ENCODE measurements at regions not wholly inside any gene's neighbourhood (a gene's known extent, or its start where the extent isn't known, plus 50 kb on each side); places are given as distances from the start of the nearest gene placed in this dataset.

DNA sequence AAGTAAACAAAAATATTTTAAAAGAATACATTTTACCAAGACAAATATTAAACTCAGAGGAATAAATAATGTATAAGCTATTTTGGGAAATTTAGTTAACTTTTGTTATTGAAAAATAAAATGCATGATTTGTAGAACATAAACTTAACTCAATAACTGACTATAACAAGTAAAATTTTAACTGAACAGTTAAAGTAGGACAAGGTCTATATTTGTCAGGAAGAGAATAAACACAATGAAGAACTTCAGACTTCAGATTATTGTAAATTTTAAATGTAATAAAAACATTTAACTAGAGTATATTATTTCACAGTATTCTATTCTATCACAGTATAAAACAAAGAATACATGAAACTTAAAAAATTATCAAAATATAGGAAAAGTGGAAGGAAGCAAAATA lies 948.8 kb upstream of the USP15 start:
- TF ChIP-seq, protein P1, sequence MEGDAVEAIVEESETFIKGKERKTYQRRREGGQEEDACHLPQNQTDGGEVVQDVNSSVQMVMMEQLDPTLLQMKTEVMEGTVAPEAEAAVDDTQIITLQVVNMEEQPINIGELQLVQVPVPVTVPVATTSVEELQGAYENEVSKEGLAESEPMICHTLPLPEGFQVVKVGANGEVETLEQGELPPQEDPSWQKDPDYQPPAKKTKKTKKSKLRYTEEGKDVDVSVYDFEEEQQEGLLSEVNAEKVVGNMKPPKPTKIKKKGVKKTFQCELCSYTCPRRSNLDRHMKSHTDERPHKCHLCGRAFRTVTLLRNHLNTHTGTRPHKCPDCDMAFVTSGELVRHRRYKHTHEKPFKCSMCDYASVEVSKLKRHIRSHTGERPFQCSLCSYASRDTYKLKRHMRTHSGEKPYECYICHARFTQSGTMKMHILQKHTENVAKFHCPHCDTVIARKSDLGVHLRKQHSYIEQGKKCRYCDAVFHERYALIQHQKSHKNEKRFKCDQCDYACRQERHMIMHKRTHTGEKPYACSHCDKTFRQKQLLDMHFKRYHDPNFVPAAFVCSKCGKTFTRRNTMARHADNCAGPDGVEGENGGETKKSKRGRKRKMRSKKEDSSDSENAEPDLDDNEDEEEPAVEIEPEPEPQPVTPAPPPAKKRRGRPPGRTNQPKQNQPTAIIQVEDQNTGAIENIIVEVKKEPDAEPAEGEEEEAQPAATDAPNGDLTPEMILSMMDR (IDR thresholded peaks at IDR 0.05), result no peak
- TF ChIP-seq POLR2A (IDR thresholded peaks at IDR 0.05) (no peak), POLR2AphosphoS5 (IDR thresholded peaks at IDR 0.05) (no peak)

All from breast epithelium (tissue), 3 donors.